Stimulated activated effector memory CD8-positive, alpha-beta T cell treated with anti-CD3 and anti-CD28 coated beads, Interleukin-12 subunit alpha, Interleukin-12 subunit beta, amount 100 ng/mL, for 72 hours (primary cell): ENCODE measurements at regions not wholly inside any gene's neighbourhood (a gene's known extent, or its start where the extent isn't known, plus 50 kb on each side); places are given as distances from the start of the nearest gene placed in this dataset.

Source experiments
- ATAC-seq: fragments of 150-1000 bp; cut with Tn5 transposase; 2 replicates; pipeline ENCODE4 v1.10.0; 2021
- DNase-seq, 2 donors: peaks; one replicate each; pipeline ENCODE4 v3.0.0; 2021 to 2022; ENCODE audit warnings: low spot score in 2 of 2
- H3K27ac Mint-ChIP-seq: one replicate; pipeline ENCODE4 v1.8.0; 2022; ENCODE audit warnings: mild to moderate bottlenecking, mixed read lengths
- H3K36me3 Mint-ChIP-seq: one replicate; pipeline ENCODE4 v1.8.0; 2022; ENCODE audit warnings: mild to moderate bottlenecking, mixed read lengths
- H3K4me1 Mint-ChIP-seq: one replicate; pipeline ENCODE4 v1.8.0; 2022; ENCODE audit warnings: mixed read lengths
- H3K4me3 Mint-ChIP-seq: one replicate; pipeline ENCODE4 v1.8.0; 2022; ENCODE audit warnings: mild to moderate bottlenecking, mixed read lengths
- H3K9me3 Mint-ChIP-seq: one replicate; pipeline ENCODE4 v1.8.0; 2022; ENCODE audit warnings: mixed read lengths

DNA sequence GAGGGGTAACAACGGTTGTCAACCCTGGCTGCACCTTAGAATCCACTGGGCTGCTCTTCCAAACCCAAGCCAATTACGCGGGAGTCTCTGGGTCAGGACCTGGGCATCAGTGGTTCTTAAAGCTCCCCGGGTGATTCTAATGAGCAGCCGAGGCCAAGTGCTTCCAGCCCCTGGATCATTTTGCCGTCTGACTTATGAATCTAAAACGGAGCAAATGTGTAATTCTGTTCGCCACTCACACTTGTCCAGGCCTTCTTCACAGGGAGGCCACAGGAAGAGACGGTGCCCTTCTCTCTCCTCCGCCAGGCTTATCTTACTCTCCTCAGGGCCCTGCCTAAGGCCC is 78.5 kb downstream of the MCFD2 start:
- Mint-ChIP-seq H3K27ac (no peak overlapping the region), H3K9me3 (peaks cover 3% of the 10 kb centered on the region), H3K4me1 (no peaks in the 10 kb centered on the region), H3K4me3 (no peak overlapping the region), H3K36me3 (no peaks in the 10 kb centered on the region)
- no peak for DNase-seq
- no peak for ATAC-seq

DNA sequence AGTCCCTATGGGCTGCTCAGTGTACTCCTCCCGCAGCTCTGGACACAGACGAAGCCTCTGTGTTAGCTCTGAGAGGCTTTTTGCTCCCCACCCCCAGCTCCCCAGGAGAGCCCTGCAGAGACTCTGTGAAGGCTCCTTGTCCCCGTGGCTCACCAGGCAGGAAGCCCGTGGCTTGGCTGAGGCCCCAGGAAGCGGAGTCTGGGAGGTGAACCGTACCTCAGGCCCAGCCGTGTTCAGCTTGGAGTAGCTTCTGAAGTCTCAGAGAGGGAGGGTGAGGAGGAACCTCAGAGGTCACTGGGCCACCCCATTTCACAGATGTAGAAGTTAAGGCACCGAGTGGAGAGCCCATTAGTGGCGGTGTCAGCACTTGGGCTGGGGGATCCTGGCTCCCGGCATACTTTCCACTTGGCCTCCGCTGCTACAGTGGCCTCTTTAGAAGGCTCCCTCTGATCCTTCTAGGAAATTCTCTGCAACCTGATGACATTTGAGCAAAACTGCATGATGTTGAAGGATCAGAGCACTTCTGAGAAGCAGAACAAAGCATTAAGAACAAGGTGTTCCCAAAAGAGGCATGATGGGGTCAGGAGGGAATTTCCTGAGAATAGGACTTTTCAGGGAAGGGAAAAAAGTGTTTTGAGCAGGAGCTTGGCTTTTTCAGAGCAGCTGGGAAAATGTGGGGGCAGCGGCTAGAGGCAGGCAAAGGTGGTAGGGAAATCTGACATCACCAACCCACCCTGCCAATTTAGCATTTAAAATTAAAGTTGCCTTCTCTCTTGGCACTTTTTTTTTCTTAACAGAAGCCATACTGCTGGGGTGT is 79.1 kb downstream of the MCFD2 start:
- peaks cover 3% of the 10 kb centered on the region for H3K9me3 Mint-ChIP-seq
- H3K36me3 Mint-ChIP-seq = no peaks in the 10 kb centered on the region
- ATAC-seq (peak; percentile 28), DNase-seq (no peak)
- no peak overlapping the region for H3K4me3 Mint-ChIP-seq
- H3K4me1 Mint-ChIP-seq = no peaks in the 10 kb centered on the region
- no peak overlapping the region for H3K27ac Mint-ChIP-seq

DNA sequence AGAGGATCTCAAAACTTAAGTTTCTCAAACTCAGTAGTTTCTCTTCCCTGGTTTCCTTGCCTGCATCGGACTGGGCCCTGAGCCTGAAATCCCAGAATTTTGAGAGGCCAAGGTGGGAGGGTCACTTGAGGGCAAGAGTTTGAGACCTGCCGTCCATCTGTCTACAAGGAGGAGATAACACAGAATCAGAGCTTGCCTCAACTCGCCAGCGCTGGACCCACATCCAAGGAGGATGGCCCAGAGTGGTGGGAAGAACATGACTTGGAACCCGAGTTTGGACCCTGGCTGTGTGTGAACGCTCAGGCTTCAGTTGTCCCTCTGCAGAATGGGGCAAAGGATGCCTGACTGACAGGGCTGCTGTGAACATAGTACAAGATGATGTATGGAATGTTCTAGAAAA is 80.1 kb downstream of the MCFD2 start:
- ATAC-seq (peak; percentile 16), DNase-seq (no peak)
- Mint-ChIP-seq H3K36me3 (no peaks in the 10 kb centered on the region), H3K27ac (no peak overlapping the region), H3K4me1 (no peaks in the 10 kb centered on the region), H3K9me3 (peaks cover 3% of the 10 kb centered on the region), H3K4me3 (no peak overlapping the region)

DNA sequence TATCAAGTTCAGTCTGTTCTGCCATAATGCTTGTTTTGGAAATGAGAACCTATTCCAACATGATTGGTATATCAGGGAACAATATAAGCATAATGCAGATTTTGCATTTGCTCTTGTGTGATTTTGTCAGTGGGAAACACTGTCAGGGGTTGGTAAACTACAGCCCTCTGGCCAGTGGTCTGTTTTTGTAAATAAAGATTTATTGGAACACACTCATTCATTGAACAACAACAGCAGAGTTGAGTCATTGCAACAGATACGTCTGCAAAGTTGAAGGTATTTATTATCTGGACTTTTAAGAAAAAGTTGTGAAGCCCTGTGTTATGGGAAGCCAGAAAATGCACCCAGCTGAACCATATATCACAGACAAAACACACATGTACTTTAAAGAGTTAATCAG is 83.1 kb downstream of the MCFD2 start:
- H3K27ac Mint-ChIP-seq = no peak overlapping the region
- ATAC-seq = no peak
- H3K4me3 Mint-ChIP-seq = no peak overlapping the region
- DNase-seq = no peak
- H3K9me3 Mint-ChIP-seq = peaks cover 6% of the 10 kb centered on the region
- H3K4me1 Mint-ChIP-seq = no peaks in the 10 kb centered on the region
- H3K36me3 Mint-ChIP-seq = no peaks in the 10 kb centered on the region

DNA sequence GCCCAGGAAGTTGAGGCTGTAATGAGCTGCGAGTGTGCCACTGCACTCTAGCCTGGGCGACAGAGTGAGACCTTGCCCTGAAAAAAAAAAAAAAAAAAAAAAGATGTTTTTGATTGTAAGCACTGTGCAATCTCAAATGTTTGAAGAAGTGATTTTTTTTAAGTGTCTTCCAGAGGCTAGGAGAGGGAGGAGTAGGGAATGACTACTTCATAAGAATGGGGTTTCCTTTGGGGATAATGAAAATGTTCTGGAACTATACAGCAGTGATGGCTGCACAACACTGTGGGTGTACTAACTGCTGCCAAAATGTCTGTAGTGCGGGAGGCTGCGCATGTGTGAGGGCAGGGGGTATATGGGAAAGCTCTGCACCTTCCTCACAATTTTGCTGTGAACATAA is 83.7 kb downstream of the MCFD2 start:
- Mint-ChIP-seq H3K9me3 (peaks cover 6% of the 10 kb centered on the region), H3K4me3 (no peak overlapping the region), H3K4me1 (no peaks in the 10 kb centered on the region), H3K36me3 (no peaks in the 10 kb centered on the region), H3K27ac (no peak overlapping the region)
- ATAC-seq = no peak
- no peak for DNase-seq

DNA sequence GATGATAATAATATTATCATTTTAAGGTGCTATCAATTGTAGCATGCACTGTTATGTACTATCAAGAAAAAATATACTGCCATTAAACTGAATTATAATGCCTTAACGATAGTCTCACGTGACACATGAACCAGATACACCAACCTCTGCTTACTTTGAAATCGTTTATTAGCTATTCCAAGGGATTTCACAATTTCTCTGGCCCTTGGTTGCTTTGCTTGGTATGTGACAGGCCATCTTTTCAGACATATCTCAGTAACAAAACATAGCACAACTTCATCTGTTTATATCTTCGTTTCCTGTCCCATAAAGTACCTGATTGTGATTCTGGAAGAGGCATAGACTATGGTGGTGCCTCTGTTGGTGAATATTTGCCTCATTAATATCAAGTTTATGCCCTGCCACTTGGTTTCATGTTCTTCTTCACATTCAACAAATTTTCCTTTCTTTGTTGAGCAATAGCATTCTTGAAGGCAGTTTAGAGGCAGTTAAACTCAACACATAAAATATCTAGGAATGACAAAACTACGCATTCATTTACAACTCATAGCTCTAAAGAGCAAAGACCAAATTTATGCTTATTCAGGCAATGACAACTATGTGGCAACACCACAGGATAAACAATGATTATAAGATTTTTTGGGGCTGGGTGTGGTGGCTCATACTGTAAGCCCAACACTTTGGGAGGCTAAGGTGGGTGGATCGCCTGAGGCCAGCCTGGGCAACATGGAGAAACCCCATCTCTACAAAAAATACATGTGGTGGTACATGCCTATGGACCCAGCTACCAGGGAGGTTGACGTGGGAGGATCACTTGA is 84.3 kb downstream of the MCFD2 start:
- H3K27ac Mint-ChIP-seq = no peak overlapping the region
- DNase-seq = no peak
- H3K36me3 Mint-ChIP-seq = no peaks in the 10 kb centered on the region
- no peak for ATAC-seq
- H3K9me3 Mint-ChIP-seq = peaks cover 6% of the 10 kb centered on the region
- H3K4me1 Mint-ChIP-seq = no peaks in the 10 kb centered on the region
- H3K4me3 Mint-ChIP-seq = no peak overlapping the region

DNA sequence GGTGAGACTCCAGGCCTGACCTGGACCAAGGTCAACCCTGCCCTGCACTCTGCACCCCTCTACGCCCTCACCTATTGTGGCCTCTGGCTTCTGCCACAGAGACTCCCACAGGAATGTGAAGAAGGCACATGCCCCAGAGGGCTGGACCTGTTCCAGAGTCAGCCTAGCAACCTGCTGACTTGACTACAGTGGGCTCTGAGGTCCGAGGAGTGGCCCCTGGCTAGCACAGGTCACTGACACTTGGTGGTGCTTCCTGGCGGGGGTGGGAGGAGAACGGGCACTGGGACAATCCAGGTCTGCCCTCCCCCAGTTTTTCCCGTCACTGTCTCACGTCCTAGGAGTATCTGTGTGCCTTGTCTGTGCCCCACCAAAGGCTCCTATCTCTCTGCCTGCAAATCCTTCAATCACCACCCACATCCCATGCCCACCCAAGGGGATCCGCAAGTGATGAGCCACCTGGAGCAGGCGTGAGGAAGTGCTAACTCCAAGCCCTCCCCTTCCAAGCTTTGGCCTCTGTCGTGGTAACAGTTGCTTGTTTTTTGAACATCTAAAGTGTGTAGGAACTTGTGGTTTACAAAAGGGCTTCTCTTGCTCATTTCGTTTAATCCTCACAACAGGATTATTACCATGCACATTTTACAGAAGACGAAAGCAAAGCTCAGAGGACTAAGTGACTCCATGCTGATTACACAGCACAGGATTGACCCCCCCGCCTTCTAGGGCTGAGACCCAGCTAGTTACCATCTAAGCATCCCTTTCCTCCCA is 86.2 kb downstream of the MCFD2 start:
- H3K4me3 Mint-ChIP-seq = no peak overlapping the region
- H3K27ac Mint-ChIP-seq = no peak overlapping the region
- DNase-seq = no peak

DNA sequence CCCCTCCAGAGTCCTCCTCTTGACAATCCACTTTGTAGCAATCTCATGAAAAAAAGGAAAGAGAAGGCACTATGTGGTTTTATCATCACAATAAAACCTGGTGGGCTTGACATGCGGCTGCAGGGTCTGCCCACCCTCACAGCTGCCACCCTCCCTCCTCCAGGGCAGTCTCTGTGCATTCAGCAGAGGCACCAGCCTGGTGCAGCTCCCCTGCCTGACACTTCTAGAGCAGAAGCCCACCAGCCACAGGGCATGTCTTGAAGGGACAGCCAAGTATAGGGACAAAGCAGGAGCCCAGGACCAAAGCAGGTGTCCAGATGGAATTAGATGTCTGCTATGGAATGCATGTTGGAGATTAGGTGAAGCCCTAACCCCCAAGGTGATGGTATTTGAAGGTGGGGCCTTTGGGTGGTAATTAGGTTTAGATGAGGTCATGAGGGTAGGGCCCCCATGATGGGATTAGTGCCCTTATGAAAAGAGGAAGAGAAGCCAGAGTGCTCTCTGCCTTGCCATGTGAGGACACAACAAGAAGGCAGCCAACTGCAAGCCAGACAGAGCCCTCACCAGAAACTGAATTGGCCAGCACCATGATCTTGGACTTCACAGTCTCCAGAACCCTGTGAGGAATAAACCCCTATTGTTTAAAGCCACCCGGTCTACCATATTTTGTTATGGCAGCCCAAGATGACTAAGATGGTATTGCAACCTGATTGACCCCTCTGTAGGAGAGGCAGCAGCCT is 86.9 kb downstream of the MCFD2 start:
- peaks cover 6% of the 10 kb centered on the region for H3K9me3 Mint-ChIP-seq
- no peak for DNase-seq
- no peaks in the 10 kb centered on the region for H3K36me3 Mint-ChIP-seq
- no peak for ATAC-seq
- no peak overlapping the region for H3K27ac Mint-ChIP-seq
- no peak overlapping the region for H3K4me3 Mint-ChIP-seq
- no peaks in the 10 kb centered on the region for H3K4me1 Mint-ChIP-seq

More for the DNA sequence above, 86.2 kb downstream of the MCFD2 start:
- no peaks in the 10 kb centered on the region for H3K36me3 Mint-ChIP-seq
- H3K4me1 Mint-ChIP-seq = no peaks in the 10 kb centered on the region
- H3K9me3 Mint-ChIP-seq = peaks cover 6% of the 10 kb centered on the region
- ATAC-seq = no peak

DNA sequence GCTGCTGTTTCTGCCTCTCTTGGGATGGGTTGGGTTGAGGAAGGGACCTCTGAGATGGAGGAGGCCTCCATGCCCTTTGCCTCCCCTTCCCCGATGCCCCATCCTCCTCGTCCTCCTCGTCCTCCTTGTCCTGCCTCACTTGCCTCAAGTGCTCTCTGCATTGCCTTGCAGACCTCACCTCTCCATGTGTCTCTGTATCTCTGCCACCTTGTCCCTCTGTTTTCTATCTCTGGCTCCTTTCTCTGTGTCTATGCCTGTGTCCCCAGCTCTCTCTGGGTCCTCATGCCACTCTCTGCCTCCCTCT is 87.5 kb downstream of the MCFD2 start:
- Mint-ChIP-seq H3K27ac (no peak overlapping the region), H3K4me1 (no peaks in the 10 kb centered on the region), H3K4me3 (no peak overlapping the region), H3K36me3 (no peaks in the 10 kb centered on the region), H3K9me3 (peaks cover 4% of the 10 kb centered on the region)
- DNase-seq = no peak
- no peak for ATAC-seq

DNA sequence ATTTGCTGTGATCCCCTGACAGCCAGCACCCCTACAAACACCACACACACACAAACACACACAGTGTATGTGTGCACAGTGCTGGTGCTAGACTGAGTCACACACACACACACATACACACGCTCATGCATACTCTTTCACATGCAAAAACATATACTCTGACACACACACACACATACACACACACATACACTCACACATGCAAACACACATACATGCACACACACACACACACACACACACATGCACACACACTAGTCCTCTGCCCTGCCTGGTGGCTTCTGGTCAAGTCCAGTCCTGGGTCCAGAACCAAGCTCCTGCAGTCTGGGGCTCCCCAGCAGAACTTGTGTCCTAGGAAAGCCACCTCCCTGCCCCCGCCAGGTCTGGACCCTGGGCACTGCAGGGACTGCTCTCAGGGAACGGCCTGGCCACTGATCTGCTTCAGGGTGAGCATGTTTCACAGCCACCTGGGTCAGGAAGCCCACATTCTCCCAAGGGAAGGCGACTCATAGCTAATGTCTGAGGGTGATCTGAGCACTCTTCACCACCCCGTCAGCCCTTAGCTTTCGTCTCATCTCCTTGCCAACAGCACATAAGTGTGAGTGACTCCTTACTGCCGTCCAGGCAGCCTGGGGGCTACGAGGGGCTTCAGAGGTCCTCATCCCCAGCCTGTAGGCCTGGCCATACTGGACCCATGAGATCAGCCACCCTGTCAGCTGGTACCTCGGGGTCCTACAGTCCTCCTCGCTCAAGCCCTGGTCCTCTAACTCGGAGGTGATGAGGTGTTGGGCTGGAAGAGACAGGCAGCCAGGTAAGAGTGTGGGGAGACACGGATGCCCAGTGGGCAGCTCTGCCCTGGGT is 88.1 kb downstream of the MCFD2 start:
- Mint-ChIP-seq H3K4me3 (no peak overlapping the region), H3K9me3 (peaks cover 3% of the 10 kb centered on the region), H3K4me1 (no peaks in the 10 kb centered on the region), H3K36me3 (no peaks in the 10 kb centered on the region), H3K27ac (no peak overlapping the region)
- ATAC-seq (peak; percentile 27), DNase-seq (no peak)

DNA sequence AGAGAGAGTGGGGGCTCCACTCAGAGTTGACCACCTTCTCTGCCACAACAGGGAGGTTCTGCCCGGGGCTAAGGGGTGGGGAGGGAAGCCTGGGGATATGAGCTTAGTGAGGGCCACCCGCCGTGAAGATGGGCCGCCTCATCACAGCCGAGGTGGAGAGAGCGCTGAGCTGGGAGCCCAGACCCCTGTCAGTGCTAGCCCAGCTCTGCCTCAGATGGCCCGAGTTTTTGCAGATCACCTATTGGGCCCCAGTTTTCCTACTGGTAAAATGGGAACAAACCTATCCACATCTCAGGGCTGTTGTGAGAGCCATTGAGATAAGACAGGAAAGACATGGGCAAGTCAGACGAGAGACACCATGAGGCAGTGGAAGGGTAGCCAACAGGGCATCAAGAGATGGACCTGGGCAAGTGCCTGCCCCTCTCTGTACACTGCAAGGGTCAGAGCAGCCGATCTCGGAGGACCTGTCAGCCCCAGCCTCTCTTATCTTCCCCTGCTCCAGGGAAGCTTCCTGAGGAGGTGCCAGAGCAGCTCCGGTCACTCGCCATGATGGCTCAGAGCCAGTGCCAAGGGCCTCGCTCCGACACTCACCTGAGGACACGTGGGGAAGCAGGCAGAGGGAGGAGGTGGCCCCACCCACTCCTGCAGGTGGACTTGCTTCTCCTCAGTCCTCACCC is 88.9 kb downstream of the MCFD2 start:
- no peak overlapping the region for H3K4me3 Mint-ChIP-seq
- DNase-seq = no peak
- peaks cover 3% of the 10 kb centered on the region for H3K9me3 Mint-ChIP-seq
- H3K36me3 Mint-ChIP-seq = no peaks in the 10 kb centered on the region
- no peaks in the 10 kb centered on the region for H3K4me1 Mint-ChIP-seq
- no peak overlapping the region for H3K27ac Mint-ChIP-seq
- peak; percentile 6 for ATAC-seq

DNA sequence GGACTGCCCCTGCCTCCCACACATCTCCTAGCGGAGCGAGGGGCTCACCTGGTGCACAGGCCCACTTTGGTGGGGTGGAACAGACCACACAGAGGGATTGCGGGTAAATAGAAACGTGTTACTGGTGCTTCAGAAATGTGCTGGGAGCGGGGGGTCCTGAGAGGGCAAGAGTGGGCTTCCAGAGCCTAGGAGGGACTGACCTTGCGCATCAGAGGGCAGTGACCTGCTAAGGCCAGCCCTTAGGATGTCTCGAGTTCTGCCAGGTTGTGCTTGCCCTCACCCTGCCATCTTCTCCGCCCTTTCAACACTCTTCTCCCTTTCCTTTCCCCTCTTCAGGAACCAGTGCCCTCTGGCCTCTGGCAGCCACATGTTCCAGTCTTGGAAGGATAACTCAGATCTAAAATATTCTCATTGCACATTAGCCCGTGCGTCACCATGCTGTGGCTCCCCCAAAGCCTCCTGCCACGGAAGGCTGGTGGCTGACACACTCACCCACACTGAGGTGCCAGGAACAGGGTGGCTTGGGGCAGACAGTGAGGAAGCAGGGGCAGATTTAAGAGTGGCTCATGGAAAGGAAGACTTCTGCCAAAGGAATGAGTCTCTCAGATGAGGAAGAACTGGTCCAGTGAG is 89.6 kb downstream of the MCFD2 start:
- Mint-ChIP-seq H3K36me3 (no peaks in the 10 kb centered on the region), H3K4me1 (no peaks in the 10 kb centered on the region), H3K4me3 (no peak overlapping the region), H3K9me3 (peaks cover 3% of the 10 kb centered on the region), H3K27ac (no peak overlapping the region)
- no peak for ATAC-seq
- DNase-seq = no peak

DNA sequence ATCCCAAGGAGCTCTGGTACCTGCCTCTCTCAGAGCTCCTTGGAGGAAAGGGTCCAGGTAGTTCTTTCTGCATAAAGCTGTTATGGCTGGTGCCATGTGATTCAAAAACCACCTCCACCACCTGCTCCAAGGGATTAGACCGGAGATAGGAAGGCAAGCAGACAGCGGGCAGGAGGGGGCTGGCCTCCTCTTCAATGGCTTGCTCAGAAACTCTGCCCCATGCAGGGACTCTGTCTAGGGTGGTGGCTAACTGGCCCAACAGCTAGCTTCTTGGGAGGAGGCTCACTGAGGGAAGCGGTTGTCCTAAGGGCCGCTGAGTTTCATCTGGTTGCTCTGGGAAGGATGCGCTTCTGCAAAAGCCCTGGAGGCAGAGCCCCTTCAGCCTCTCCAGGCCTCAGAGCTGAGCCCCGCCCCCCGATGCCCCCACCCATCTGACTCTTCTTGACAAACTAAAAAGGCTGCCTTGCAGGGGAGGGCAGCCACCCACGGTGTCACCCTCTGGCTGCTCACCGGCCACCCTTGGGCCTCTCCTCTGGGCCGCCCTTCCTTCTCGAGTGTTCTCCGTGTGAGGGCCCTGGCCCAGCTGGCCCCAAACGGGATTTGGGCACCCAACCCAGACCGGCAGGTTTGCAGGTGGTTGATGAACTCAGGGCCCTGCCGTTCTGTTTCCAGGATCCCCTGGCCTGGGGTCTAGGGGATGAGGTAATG is 90.2 kb downstream of the MCFD2 start:
- Mint-ChIP-seq H3K36me3 (no peaks in the 10 kb centered on the region), H3K4me3 (no peak overlapping the region), H3K4me1 (no peaks in the 10 kb centered on the region), H3K9me3 (peaks cover 3% of the 10 kb centered on the region), H3K27ac (no peak overlapping the region)
- no peak for DNase-seq
- no peak for ATAC-seq
